Osteocyte (in vitro differentiated cells): ENCODE measurements at regions not wholly inside any gene's neighbourhood (a gene's known extent, or its start where the extent isn't known, plus 50 kb on each side); places are given as distances from the start of the nearest gene placed in this dataset.

Source experiments
- DNase-seq: peaks from one replicate; pipeline ENCODE4 v3.0.0; 2021; ENCODE audit warnings: mixed read lengths; ENCODE audit not compliant: unreplicated experiment; ENCODE audit errors: extremely low spot score
- H3K27ac Mint-ChIP-seq: one replicate; pipeline ENCODE4 v1.8.0; 2021; ENCODE audit warnings: mild to moderate bottlenecking, mixed read lengths; ENCODE audit not compliant: unreplicated experiment
- H3K27me3 Mint-ChIP-seq: one replicate; pipeline ENCODE4 v1.8.0; 2021; ENCODE audit warnings: mixed read lengths; ENCODE audit not compliant: unreplicated experiment
- H3K36me3 Mint-ChIP-seq: one replicate; pipeline ENCODE4 v1.8.0; 2021; ENCODE audit warnings: mixed read lengths; ENCODE audit not compliant: unreplicated experiment
- H3K4me1 Mint-ChIP-seq: one replicate; pipeline ENCODE4 v1.8.0; 2021; ENCODE audit warnings: mixed read lengths; ENCODE audit not compliant: unreplicated experiment
- H3K4me3 Mint-ChIP-seq: one replicate; pipeline ENCODE4 v1.8.0; 2021; ENCODE audit warnings: mild to moderate bottlenecking, moderate library complexity, mixed read lengths; ENCODE audit not compliant: unreplicated experiment
- H3K9me3 Mint-ChIP-seq: one replicate; pipeline ENCODE4 v1.8.0; 2021; ENCODE audit warnings: mixed read lengths; ENCODE audit not compliant: unreplicated experiment
- CTCF ChIP-seq: fragments of 200-600 bp; sonication (generic); IDR thresholded peaks from 2 replicates; pipeline ENCODE4 v1.5.0; 2021; ENCODE audit warnings: antibody characterized with exemption, mild to moderate bottlenecking, moderate library complexity

GRCh38 chr2:177078855-177079254 lies 133.7 kb upstream of the HNRNPA3 start:
- H3K27ac Mint-ChIP-seq, result no peak overlapping the region
- H3K4me1 Mint-ChIP-seq, result no peaks in the 10 kb centered on the region
- no peaks in the 10 kb centered on the region for H3K36me3 Mint-ChIP-seq
- H3K4me3 Mint-ChIP-seq, result no peak overlapping the region
- no peak for DNase-seq
- H3K27me3 Mint-ChIP-seq, result peaks cover 10% of the 10 kb centered on the region
- H3K9me3 Mint-ChIP-seq, result no peaks in the 10 kb centered on the region
- TF ChIP-seq CTCF, result no peak

- Mint-ChIP-seq H3K27ac (no peak overlapping the region), H3K36me3 (no peaks in the 10 kb centered on the region), H3K4me3 (no peak overlapping the region), H3K9me3 (no peaks in the 10 kb centered on the region), H3K4me1 (no peaks in the 10 kb centered on the region), H3K27me3 (peaks cover 10% of the 10 kb centered on the region)
- DNase-seq, result no peak
- TF ChIP-seq CTCF, result no peak
Observed at GRCh38 chr2:177080746-177081284, 131.8 kb upstream of the HNRNPA3 start.

GRCh38 chr2:177084607-177085006 lies 128.0 kb upstream of the HNRNPA3 start:
- H3K9me3 Mint-ChIP-seq, result no peaks in the 10 kb centered on the region
- H3K27ac Mint-ChIP-seq, result no peak overlapping the region
- no peaks in the 10 kb centered on the region for H3K36me3 Mint-ChIP-seq
- no peaks in the 10 kb centered on the region for H3K4me1 Mint-ChIP-seq
- TF ChIP-seq CTCF, result no peak
- no peak for DNase-seq
- peaks cover 4% of the 10 kb centered on the region for H3K27me3 Mint-ChIP-seq
- no peak overlapping the region for H3K4me3 Mint-ChIP-seq

GRCh38 chr2:177088529-177088928 lies 124.1 kb upstream of the HNRNPA3 start:
- Mint-ChIP-seq H3K4me3 (no peak overlapping the region), H3K4me1 (no peaks in the 10 kb centered on the region), H3K36me3 (no peaks in the 10 kb centered on the region), H3K27ac (no peak overlapping the region), H3K27me3 (no peaks in the 10 kb centered on the region), H3K9me3 (no peaks in the 10 kb centered on the region)
- no peak for TF ChIP-seq CTCF
- DNase-seq, result no peak

- Mint-ChIP-seq H3K27me3 (no peaks in the 10 kb centered on the region), H3K4me1 (no peaks in the 10 kb centered on the region), H3K9me3 (no peaks in the 10 kb centered on the region), H3K4me3 (no peak overlapping the region), H3K27ac (no peak overlapping the region), H3K36me3 (no peaks in the 10 kb centered on the region)
- DNase-seq, result no peak
- TF ChIP-seq CTCF, result no peak
Observed at GRCh38 chr2:177090967-177091366, 121.6 kb upstream of the HNRNPA3 start.
